Activated CD4-positive, alpha-beta memory T cell treated with anti-CD3 and anti-CD28 coated beads for 36 hours (primary cell): ENCODE measurements at regions not wholly inside any gene's neighbourhood (a gene's known extent, or its start where the extent isn't known, plus 50 kb on each side); places are given as distances from the start of the nearest gene placed in this dataset.
"Not testable (repeated sequence)": the region's sequence is repeated elsewhere in the genome, so short reads cannot be mapped to it uniquely, and the experiment has no call there.

Experiments used
- CTCF ChIA-PET: fragments of 350-600 bp; sonication (Branson Sonifier 250); formaldehyde crosslinking; loops from one replicate; lab custom pipeline; 2021; ENCODE audit warnings: antibody characterized with exemption, inconsistent platforms; lab: Charles Lee
- POLR2A ChIA-PET: fragments of 350-600 bp; sonication (Branson Sonifier 250); formaldehyde crosslinking; loops from one replicate; lab custom pipeline; 2021; ENCODE audit warnings: antibody characterized with exemption; lab: Charles Lee
- DNase-seq: peaks from one replicate; pipeline ENCODE4 v3.0.0-alpha.2; 2020
- H3K27ac Mint-ChIP-seq: one replicate; pipeline ENCODE4 v1.8.0; 2021; ENCODE audit warnings: mixed read lengths
- H3K27me3 Mint-ChIP-seq: one replicate; pipeline ENCODE4 v1.8.0; 2021; ENCODE audit warnings: mixed read lengths
- H3K36me3 Mint-ChIP-seq: one replicate; pipeline ENCODE4 v1.8.0; 2021; ENCODE audit warnings: mixed read lengths
- H3K4me1 Mint-ChIP-seq: one replicate; pipeline ENCODE4 v1.8.0; 2021; ENCODE audit warnings: low read depth, mixed read lengths
- H3K4me3 Mint-ChIP-seq: one replicate; pipeline ENCODE4 v1.8.0; 2021; ENCODE audit warnings: mild to moderate bottlenecking, mixed read lengths
- H3K9me3 Mint-ChIP-seq: one replicate; pipeline ENCODE4 v1.8.0; 2021; ENCODE audit warnings: mixed read lengths
- intact Hi-C: fragments of 100-400 bp; cut with micrococcal nuclease; formaldehyde crosslinking; loops from one replicate; pipeline ENCODE4 v1.15.1; 2023

- no peak overlapping the region for H3K27ac Mint-ChIP-seq
- peaks cover 4% of the 10 kb centered on the region for H3K27me3 Mint-ChIP-seq
- ChIA-PET POLR2A (no interaction called here), CTCF (no interaction called here)
- H3K9me3 Mint-ChIP-seq, result peaks cover 13% of the 10 kb centered on the region
- no peaks in the 10 kb centered on the region for H3K4me1 Mint-ChIP-seq
- DNase-seq, result no peak
- intact Hi-C loops, result no loop called here
- no peak overlapping the region for H3K4me3 Mint-ChIP-seq
- H3K36me3 Mint-ChIP-seq, result peaks cover 4% of the 10 kb centered on the region
Measured at GRCh38 chr11:126149759-126150625, 61.5 kb downstream of the RPUSD4 start.

DNA sequence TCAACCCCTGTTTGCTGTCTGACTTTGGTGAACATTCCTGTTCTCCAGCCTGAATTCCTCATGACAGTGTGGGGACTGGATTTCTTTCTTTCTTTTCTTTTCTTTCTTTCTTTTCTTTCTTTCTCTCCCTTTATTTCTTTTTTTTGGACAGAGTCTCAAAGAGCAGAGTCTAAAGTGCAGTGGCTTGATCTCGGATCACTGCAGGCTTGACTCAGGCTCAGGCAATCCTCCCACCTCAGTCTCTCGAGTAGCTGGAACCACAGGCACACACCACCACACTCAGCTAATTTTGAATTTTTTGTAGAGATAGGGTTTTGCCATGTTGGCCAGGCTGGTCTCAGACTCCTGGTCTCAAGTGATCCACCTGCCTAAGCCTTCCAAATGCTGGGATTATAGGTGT, 63.1 kb downstream of the RPUSD4 start:
- H3K9me3 Mint-ChIP-seq, result peaks cover 13% of the 10 kb centered on the region
- peaks cover 4% of the 10 kb centered on the region for H3K36me3 Mint-ChIP-seq
- H3K4me3 Mint-ChIP-seq, result no peak overlapping the region
- ChIA-PET CTCF (no interaction called here), POLR2A (no interaction called here)
- no peak overlapping the region for H3K27ac Mint-ChIP-seq
- intact Hi-C loops, result no loop called here
- peaks cover 4% of the 10 kb centered on the region for H3K27me3 Mint-ChIP-seq
- no peaks in the 10 kb centered on the region for H3K4me1 Mint-ChIP-seq
- DNase-seq, result no peak

DNA sequence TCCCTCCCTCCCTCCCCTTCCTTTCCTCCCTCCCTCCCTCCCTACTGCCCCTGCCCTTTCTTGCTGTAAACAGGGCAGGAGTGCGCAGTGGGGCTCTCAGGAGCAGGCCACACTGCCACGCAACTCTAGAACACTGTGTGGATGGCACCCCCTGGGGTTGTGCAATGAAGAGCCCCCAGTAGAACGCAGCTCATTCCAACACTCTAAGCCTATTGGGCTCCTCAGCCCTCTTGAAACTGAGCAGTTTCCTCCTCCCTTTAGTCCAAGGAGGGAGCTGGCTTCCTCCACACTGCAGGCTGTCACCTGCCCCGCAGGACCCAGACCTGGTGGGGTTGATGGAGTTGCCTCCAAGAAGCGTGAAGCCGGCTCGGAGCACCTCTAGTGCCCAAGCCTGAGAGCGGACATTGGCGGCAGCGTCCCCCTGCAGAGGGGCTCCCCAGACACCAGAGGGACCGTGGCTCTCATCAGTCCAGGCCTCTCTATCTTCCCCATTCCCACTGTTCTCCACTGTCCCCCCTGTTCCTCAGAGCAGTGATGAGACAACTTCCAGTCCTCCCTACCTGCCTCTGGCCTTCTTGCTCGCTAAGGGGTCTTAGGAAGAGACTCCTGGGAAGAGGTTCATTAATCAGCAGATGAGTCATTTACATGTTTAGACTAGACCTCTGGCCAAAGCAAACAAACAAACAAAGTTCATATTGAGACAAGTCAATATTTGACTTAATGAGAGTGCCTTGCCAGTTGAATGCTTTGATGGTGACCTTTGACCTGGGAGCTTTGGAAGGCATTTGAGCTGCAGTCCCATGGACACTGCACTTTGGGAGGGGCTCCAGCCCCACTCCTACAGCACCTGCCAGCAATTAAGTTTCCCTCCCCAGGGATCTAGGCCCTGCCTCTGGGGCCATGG, 64.0 kb downstream of the RPUSD4 start:
- Mint-ChIP-seq H3K9me3 (peaks cover 12% of the 10 kb centered on the region), H3K4me3 (no peak overlapping the region), H3K36me3 (peaks cover 4% of the 10 kb centered on the region), H3K27me3 (peaks cover 4% of the 10 kb centered on the region), H3K27ac (no peak overlapping the region), H3K4me1 (no peaks in the 10 kb centered on the region)
- intact Hi-C loops, result no loop called here
- POLR2A ChIA-PET, result no interaction called here
- no peak for DNase-seq
- CTCF ChIA-PET, result no interaction called here

GRCh38 chr11:126146454-126147192, 64.8 kb downstream of the RPUSD4 start:
- Mint-ChIP-seq H3K4me1 (no peaks in the 10 kb centered on the region), H3K27me3 (no peaks in the 10 kb centered on the region), H3K27ac (no peak overlapping the region), H3K36me3 (no peaks in the 10 kb centered on the region), H3K9me3 (peaks cover 4% of the 10 kb centered on the region), H3K4me3 (no peak overlapping the region)
- CTCF ChIA-PET, result no interaction called here
- POLR2A ChIA-PET, result no interaction called here
- no peak for DNase-seq
- intact Hi-C loops, result no loop called here

DNA sequence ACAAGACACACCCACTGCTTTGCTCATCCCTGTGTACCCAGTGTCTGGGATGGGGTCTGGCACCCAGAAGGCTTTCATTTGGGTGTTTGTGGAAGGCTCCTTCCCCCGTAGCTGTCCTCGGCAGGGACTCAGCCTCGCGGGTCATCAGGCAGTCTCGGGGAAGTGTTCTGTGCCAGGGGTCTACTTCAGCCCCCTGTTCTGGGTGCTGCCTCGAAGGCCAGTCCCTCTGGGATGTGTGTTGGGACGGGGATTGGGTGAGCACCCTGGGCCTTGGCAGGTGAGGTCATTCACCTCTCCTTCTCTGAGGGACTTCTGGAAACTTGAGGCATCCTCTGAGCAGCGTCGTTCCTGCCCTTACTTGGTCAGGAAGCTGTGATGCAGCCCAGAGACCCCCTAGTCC, 65.5 kb downstream of the RPUSD4 start:
- CTCF ChIA-PET, result no interaction called here
- DNase-seq, result no peak
- no peak overlapping the region for H3K4me3 Mint-ChIP-seq
- no peaks in the 10 kb centered on the region for H3K27me3 Mint-ChIP-seq
- H3K27ac Mint-ChIP-seq, result no peak overlapping the region
- no peaks in the 10 kb centered on the region for H3K4me1 Mint-ChIP-seq
- POLR2A ChIA-PET, result no interaction called here
- intact Hi-C loops, result no loop called here
- no peaks in the 10 kb centered on the region for H3K9me3 Mint-ChIP-seq
- no peaks in the 10 kb centered on the region for H3K36me3 Mint-ChIP-seq

- H3K9me3 Mint-ChIP-seq, CTCF ChIA-PET, intact Hi-C loops, H3K36me3 Mint-ChIP-seq, H3K27ac Mint-ChIP-seq, POLR2A ChIA-PET, H3K27me3 Mint-ChIP-seq, DNase-seq, H3K4me3 Mint-ChIP-seq, H3K4me1 Mint-ChIP-seq: not testable (repeated sequence)
Measured at GRCh38 chr11:126143491-126143890, 68.0 kb downstream of the RPUSD4 start.

DNA sequence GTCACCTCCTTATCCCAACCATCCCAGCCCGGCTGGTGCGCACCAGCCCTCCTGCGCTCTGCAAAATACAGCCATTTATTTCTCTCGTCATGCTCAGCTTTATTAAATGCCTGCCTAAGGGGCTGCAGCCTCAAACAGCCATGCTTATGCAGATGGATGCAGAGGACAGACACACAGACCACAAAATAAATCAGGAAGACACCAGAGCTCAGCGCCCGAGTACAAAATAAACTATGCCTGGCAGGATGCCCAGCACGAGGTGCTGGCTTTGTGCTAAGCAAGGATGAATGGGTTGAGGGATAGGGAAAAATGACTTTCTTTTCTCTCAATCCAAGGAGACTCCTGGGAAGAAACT, 70.5 kb downstream of the RPUSD4 start:
- ChIA-PET POLR2A (no interaction called here), CTCF (interaction anchor here (1.3 kb wide), 1 partner anchor 217 kb away, joined by 3 read pairs; no protein-coding TSS in a partner anchor)
- peaks cover 12% of the 10 kb centered on the region for H3K27me3 Mint-ChIP-seq
- intact Hi-C loops, result no loop called here
- no peaks in the 10 kb centered on the region for H3K4me1 Mint-ChIP-seq
- H3K36me3 Mint-ChIP-seq, result no peaks in the 10 kb centered on the region
- H3K9me3 Mint-ChIP-seq, result no peaks in the 10 kb centered on the region
- H3K27ac Mint-ChIP-seq, result no peak overlapping the region
- DNase-seq, result no peak
- H3K4me3 Mint-ChIP-seq, result no peak overlapping the region

GRCh38 chr11:126140201-126140925, 71.1 kb downstream of the RPUSD4 start:
- Mint-ChIP-seq H3K27ac (no peak overlapping the region), H3K4me1 (no peaks in the 10 kb centered on the region), H3K36me3 (no peaks in the 10 kb centered on the region), H3K9me3 (no peaks in the 10 kb centered on the region), H3K4me3 (no peak overlapping the region), H3K27me3 (peaks cover 12% of the 10 kb centered on the region)
- ChIA-PET CTCF (no interaction called here), POLR2A (no interaction called here)
- no peak for DNase-seq
- intact Hi-C loops, result no loop called here

DNA sequence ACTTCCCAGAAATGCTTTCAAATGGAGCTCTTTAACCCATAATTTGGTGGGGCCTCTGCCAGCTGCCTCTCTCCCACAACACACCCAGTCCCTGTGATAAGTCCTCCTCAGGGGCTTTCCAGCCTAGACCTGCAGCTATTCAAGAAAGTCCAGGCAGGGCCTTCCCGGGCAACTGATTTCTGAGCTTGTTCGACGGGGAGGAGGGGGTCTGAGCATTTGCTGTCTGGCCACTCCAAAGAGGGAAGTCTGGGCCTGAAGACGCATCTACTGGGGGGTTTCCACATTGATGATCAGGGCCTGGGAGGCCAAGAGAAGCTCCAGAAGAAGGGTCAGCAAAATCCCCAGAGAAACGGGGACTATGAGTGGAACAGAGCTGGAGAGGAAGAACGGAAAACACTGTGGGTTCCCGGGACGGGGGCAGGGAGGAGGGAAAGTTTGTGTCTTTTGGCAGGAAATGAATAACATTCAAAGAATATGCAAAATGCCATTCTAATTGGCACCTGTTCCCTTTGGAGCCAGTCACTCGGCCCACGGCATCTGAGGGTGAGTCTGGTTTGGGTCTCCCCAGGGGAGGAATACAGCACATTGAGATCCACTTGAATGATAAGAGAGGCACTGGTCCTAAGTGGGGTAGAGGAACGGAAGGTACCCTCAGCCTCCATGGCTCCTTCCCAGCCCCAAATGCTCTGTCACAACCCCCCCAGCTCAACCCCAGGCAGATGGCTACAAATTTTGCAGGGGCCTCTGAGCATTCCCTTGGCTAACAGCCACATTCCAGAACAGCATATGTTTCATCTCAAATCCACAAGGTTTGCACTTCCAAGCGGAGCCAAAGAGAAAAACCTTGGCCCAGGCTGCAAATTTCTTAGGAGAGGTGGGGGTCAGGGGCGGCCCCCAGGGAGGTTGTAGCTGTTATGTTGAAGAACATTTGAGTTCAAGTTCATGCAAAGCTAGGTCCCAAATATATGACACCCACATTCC, 72.0 kb downstream of the RPUSD4 start:
- H3K4me3 Mint-ChIP-seq, result no peak overlapping the region
- no peak for DNase-seq
- POLR2A ChIA-PET, result no interaction called here
- intact Hi-C loops, result no loop called here
- H3K4me1 Mint-ChIP-seq, result no peaks in the 10 kb centered on the region
- no peak overlapping the region for H3K27ac Mint-ChIP-seq
- peaks cover 12% of the 10 kb centered on the region for H3K27me3 Mint-ChIP-seq
- no peaks in the 10 kb centered on the region for H3K9me3 Mint-ChIP-seq
- CTCF ChIA-PET, result interaction anchor here (1.7 kb wide), 1 partner anchor 197 kb away, joined by 5 read pairs; no protein-coding TSS in a partner anchor
- H3K36me3 Mint-ChIP-seq, result no peaks in the 10 kb centered on the region

DNA sequence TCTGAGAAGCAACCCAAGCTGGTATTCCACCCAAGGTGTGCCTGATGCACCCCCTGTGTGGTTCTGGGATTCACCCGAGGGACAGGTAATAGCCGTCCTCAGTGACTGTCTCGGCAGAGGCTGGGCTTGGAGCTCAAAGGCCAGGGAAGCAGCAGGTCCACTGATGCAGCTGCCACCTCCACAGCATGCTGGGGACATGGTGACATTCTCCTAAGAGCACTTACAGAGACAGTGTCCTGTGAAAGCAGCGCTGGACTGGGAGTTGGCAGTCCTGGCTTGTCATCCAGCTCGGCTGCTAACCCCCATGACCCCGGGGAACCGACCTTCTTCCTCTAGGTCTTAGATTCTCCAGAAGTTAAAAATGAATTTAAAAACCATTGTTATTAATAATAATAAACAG, 72.8 kb downstream of the RPUSD4 start:
- Mint-ChIP-seq H3K9me3 (no peaks in the 10 kb centered on the region), H3K27me3 (peaks cover 12% of the 10 kb centered on the region), H3K4me1 (no peaks in the 10 kb centered on the region), H3K27ac (no peak overlapping the region), H3K36me3 (no peaks in the 10 kb centered on the region), H3K4me3 (no peak overlapping the region)
- intact Hi-C loops, result no loop called here
- ChIA-PET POLR2A (no interaction called here), CTCF (interaction anchor here (1.7 kb wide), 1 partner anchor 197 kb away, joined by 5 read pairs; no protein-coding TSS in a partner anchor)
- DNase-seq, result no peak

DNA sequence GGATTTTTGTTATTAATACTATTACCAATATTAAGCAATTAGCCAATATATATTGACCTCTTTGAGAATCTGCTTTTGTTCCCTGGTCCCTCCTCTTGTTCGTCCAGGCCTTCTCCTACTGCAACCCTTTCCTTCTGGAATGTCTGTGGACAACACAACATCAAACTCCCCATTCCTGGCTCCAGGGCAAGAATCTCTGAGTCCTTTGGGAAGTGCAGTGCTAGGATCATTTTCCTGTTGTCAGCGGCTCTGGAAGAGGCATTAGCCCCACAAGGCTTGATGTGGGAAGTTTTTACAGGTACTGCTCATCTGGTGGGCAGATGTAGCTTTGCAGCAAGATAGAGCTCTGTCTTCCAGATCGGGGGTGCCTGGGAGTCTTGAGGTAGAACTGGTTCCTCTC, 74.3 kb downstream of the RPUSD4 start:
- Mint-ChIP-seq H3K36me3 (no peaks in the 10 kb centered on the region), H3K9me3 (no peaks in the 10 kb centered on the region), H3K27ac (no peak overlapping the region), H3K4me1 (no peaks in the 10 kb centered on the region), H3K4me3 (no peak overlapping the region), H3K27me3 (peaks cover 12% of the 10 kb centered on the region)
- CTCF ChIA-PET, result no interaction called here
- intact Hi-C loops, result no loop called here
- POLR2A ChIA-PET, result no interaction called here
- DNase-seq, result no peak
